ENCODE measurements at regions not wholly inside any gene's neighbourhood (a gene's known extent, or its start where the extent isn't known, plus 50 kb on each side); places are given as distances from the start of the nearest gene placed in this dataset.

- no peak overlapping the region for H3K27ac ChIP-seq
- TF ChIP-seq ZFX (IDR thresholded peaks at IDR 0.05) (no peak), CTCF (conservative IDR thresholded peaks at IDR 0.05) (no peak)
Observed at GRCh38 chr12:11967376-11968047, 103.2 kb upstream of the BCL2L14 start.

- no peak overlapping the region for H3K27ac ChIP-seq
- no peak for TF ChIP-seq CTCF (conservative IDR thresholded peaks at IDR 0.05)
Observed at GRCh38 chr12:11968048-11968383, 102.7 kb upstream of the BCL2L14 start.

- no peak overlapping the region for H3K27ac ChIP-seq
- TF ChIP-seq CTCF (conservative IDR thresholded peaks at IDR 0.05) (no peak), ZFX (IDR thresholded peaks at IDR 0.05) (no peak)
Observed at GRCh38 chr12:11968516-11968915, 102.2 kb upstream of the BCL2L14 start.

- no peak overlapping the region for H3K27ac ChIP-seq
- TF ChIP-seq CTCF (conservative IDR thresholded peaks at IDR 0.05) (no peak), ZFX (IDR thresholded peaks at IDR 0.05) (no peak)
Observed at GRCh38 chr12:11969437-11970154, 101.1 kb upstream of the BCL2L14 start.

- no peak overlapping the region for H3K27ac ChIP-seq
- TF ChIP-seq ZFX (IDR thresholded peaks at IDR 0.05) (no peak), CTCF (conservative IDR thresholded peaks at IDR 0.05) (no peak)
Observed at GRCh38 chr12:11970155-11970520, 100.6 kb upstream of the BCL2L14 start.

- TF ChIP-seq ZFX (IDR thresholded peaks at IDR 0.05): no peak
- no peak for TF ChIP-seq CTCF (conservative IDR thresholded peaks at IDR 0.05)
- no peak overlapping the region for H3K27ac ChIP-seq
Observed at GRCh38 chr12:11973396-11973795, 97.3 kb upstream of the BCL2L14 start.

- no peak for TF ChIP-seq CTCF (conservative IDR thresholded peaks at IDR 0.05)
- TF ChIP-seq ZFX (IDR thresholded peaks at IDR 0.05): no peak
- no peak overlapping the region for H3K27ac ChIP-seq
Observed at GRCh38 chr12:11976005-11976404, 94.7 kb upstream of the BCL2L14 start.
